Umbilical cord (tissue), 1 donor: ENCODE measurements at regions not wholly inside any gene's neighbourhood (a gene's known extent, or its start where the extent isn't known, plus 50 kb on each side); places are given as distances from the start of the nearest gene placed in this dataset.

ENCODE experiments used
- DNase-seq: peaks from one replicate; pipeline ENCODE4 v3.0.0-alpha.2; 2015; ENCODE audit warnings: low spot score

- DNase-seq = no peak
These were observed 313.2 kb downstream of the PIK3C3 start for GRCh38 chr18:42268186-42268725.

- DNase-seq = no peak
These were observed 313.8 kb downstream of the PIK3C3 start for GRCh38 chr18:42268798-42269197.

- DNase-seq = no peak
These were observed 316.8 kb downstream of the PIK3C3 start for GRCh38 chr18:42271647-42272414.

- no peak for DNase-seq
These were observed 319.6 kb downstream of the PIK3C3 start for GRCh38 chr18:42274488-42275137.

GRCh38 chr18:42275138-42275535 lies 320.1 kb downstream of the PIK3C3 start:
- DNase-seq = no peak

GRCh38 chr18:42275949-42276730 lies 321.1 kb downstream of the PIK3C3 start:
- no peak for DNase-seq

- no peak for DNase-seq
These were observed 326.1 kb downstream of the PIK3C3 start for GRCh38 chr18:42281124-42281523.

- DNase-seq = no peak
These were observed 326.8 kb downstream of the PIK3C3 start for GRCh38 chr18:42281851-42282250.

GRCh38 chr18:42287047-42287446 lies 332.0 kb downstream of the PIK3C3 start:
- DNase-seq = no peak

GRCh38 chr18:42288129-42288528 lies 333.1 kb downstream of the PIK3C3 start:
- DNase-seq = no peak

GRCh38 chr18:42289526-42289925 lies 334.5 kb downstream of the PIK3C3 start:
- DNase-seq = no peak

- no peak for DNase-seq
These were observed 335.6 kb downstream of the PIK3C3 start for GRCh38 chr18:42290318-42291307.

GRCh38 chr18:42292654-42293053 lies 337.6 kb downstream of the PIK3C3 start:
- no peak for DNase-seq

GRCh38 chr18:42296192-42296591 lies 341.2 kb downstream of the PIK3C3 start:
- DNase-seq = no peak

- no peak for DNase-seq
These were observed 341.7 kb downstream of the PIK3C3 start for GRCh38 chr18:42296723-42297122.

- DNase-seq = peak; percentile 89
These were observed 344.0 kb downstream of the PIK3C3 start for GRCh38 chr18:42298759-42299675.

- no peak for DNase-seq
These were observed 351.0 kb downstream of the PIK3C3 start for GRCh38 chr18:42305869-42306593.

GRCh38 chr18:42306594-42306980 lies 351.6 kb downstream of the PIK3C3 start:
- no peak for DNase-seq

- peak; percentile 14 for DNase-seq
These were observed 355.9 kb downstream of the PIK3C3 start for GRCh38 chr18:42310956-42311355.
